Adipose tissue (tissue), 3 donors: ENCODE measurements at regions not wholly inside any gene's neighbourhood (a gene's known extent, or its start where the extent isn't known, plus 50 kb on each side); places are given as distances from the start of the nearest gene placed in this dataset.

ENCODE experiments used
- H3K27ac ChIP-seq: one replicate; pipeline ENCODE4 v1.5.1; 2013; ENCODE audit warnings: low read depth, low read length
- whole genome bisulfite sequencing, 3 donors: extraction: QIAGEN DNeasy Blood & Tissue Kit; methylation state at CpG; one replicate each; pipeline ENCODE4 v1.1.7; 2013; 5-methylcytosine and 5-hydroxymethylcytosine counted together
- donor health status: healthy with polysubstance abuse.
- donor health status: Bipolar disorder and iron deficiency.
- donor health status: healthy.

GRCh38 chr4:31026256-31026655 lies 306.1 kb downstream of the PCDH7 start:
- 84 to 90% (median 89%) methylated on average over 5 of the region's 5 CpGs for WGBS, 3 donors
- no peak overlapping the region for H3K27ac ChIP-seq

- no peak overlapping the region for H3K27ac ChIP-seq
- WGBS, 3 donors = 38 to 96% (median 77%) methylated on average over 3 of the region's 3 CpGs
Measured at GRCh38 chr4:31034550-31034949, 314.4 kb downstream of the PCDH7 start.

GRCh38 chr4:31035761-31036160 lies 315.6 kb downstream of the PCDH7 start:
- 82 to 89% (median 85%) methylated on average over 1 of the region's 1 CpG for WGBS, 3 donors
- H3K27ac ChIP-seq = no peak overlapping the region

GRCh38 chr4:31037703-31038102 lies 317.5 kb downstream of the PCDH7 start:
- H3K27ac ChIP-seq = no peak overlapping the region

- no peak overlapping the region for H3K27ac ChIP-seq
- WGBS, 3 donors = 79 to 90% (median 89%) methylated on average over 3 of the region's 3 CpGs
Measured at GRCh38 chr4:31039382-31039781, 319.2 kb downstream of the PCDH7 start.

GRCh38 chr4:31040106-31040505 lies 319.9 kb downstream of the PCDH7 start:
- WGBS, 3 donors = 43 to 99% (median 46%) methylated on average over 2 of the region's 2 CpGs
- H3K27ac ChIP-seq = no peak overlapping the region

- no peak overlapping the region for H3K27ac ChIP-seq
- 32 to 74% (median 71%) methylated on average over 3 of the region's 3 CpGs for WGBS, 3 donors
Measured at GRCh38 chr4:31041385-31041784, 321.2 kb downstream of the PCDH7 start.

- no peak overlapping the region for H3K27ac ChIP-seq
- WGBS, 3 donors = 41 to 89% (median 87%) methylated on average over 2 of the region's 2 CpGs
Measured at GRCh38 chr4:31041853-31042252, 321.7 kb downstream of the PCDH7 start.

- H3K27ac ChIP-seq = no peak overlapping the region
- 18 to 67% (median 57%) methylated on average over 1 of the region's 1 CpG for whole genome bisulfite sequencing, 3 donors
Measured at GRCh38 chr4:31043382-31044062, 323.4 kb downstream of the PCDH7 start.

GRCh38 chr4:31045151-31045550 lies 325.0 kb downstream of the PCDH7 start:
- 47 to 59% (median 55%) methylated on average over 4 of the region's 4 CpGs for WGBS, 3 donors
- H3K27ac ChIP-seq = no peak overlapping the region

- no peak overlapping the region for H3K27ac ChIP-seq
- 29 to 66% (median 63%) methylated on average over 2 of the region's 2 CpGs for WGBS, 3 donors
Measured at GRCh38 chr4:31045724-31046318, 325.7 kb downstream of the PCDH7 start.

GRCh38 chr4:31051151-31051550 lies 331.0 kb downstream of the PCDH7 start:
- no peak overlapping the region for H3K27ac ChIP-seq

GRCh38 chr4:31051565-31051964 lies 331.4 kb downstream of the PCDH7 start:
- H3K27ac ChIP-seq = no peak overlapping the region
- WGBS, 3 donors = 50 to 79% (median 69%) methylated on average over 3 of the region's 3 CpGs

GRCh38 chr4:31052519-31052918 lies 332.4 kb downstream of the PCDH7 start:
- H3K27ac ChIP-seq = no peak overlapping the region
- 54 to 85% (median 76%) methylated on average over 1 of the region's 1 CpG for WGBS, 3 donors

GRCh38 chr4:31053451-31053850 lies 333.3 kb downstream of the PCDH7 start:
- 88 to 91% (median 89%) methylated on average over 2 of the region's 2 CpGs for WGBS, 3 donors
- H3K27ac ChIP-seq = no peak overlapping the region

GRCh38 chr4:31054295-31054694 lies 334.1 kb downstream of the PCDH7 start:
- H3K27ac ChIP-seq = no peak overlapping the region
- 42 to 66% (median 56%) methylated on average over 2 of the region's 2 CpGs for WGBS, 3 donors

- 55 to 77% (median 74%) methylated on average over 2 of the region's 2 CpGs for WGBS, 3 donors
- no peak overlapping the region for H3K27ac ChIP-seq
Measured at GRCh38 chr4:31058656-31059055, 338.5 kb downstream of the PCDH7 start.

- no peak overlapping the region for H3K27ac ChIP-seq
- 59 to 62% (median 60%) methylated on average over 2 of the region's 2 CpGs for WGBS, 3 donors
Measured at GRCh38 chr4:31059753-31060522, 339.8 kb downstream of the PCDH7 start.

GRCh38 chr4:31065086-31065485 lies 344.9 kb downstream of the PCDH7 start:
- no peak overlapping the region for H3K27ac ChIP-seq
- WGBS, 3 donors = 83 to 94% (median 94%) methylated on average over 3 of the region's 3 CpGs
